Right lobe of liver (tissue), 6 donors: ENCODE measurements at regions not wholly inside any gene's neighbourhood (a gene's known extent, or its start where the extent isn't known, plus 50 kb on each side); places are given as distances from the start of the nearest gene placed in this dataset.

ENCODE experiments used
- ATAC-seq, 4 donors: fragments of 200-7000 bp; cut with Tn5 transposase; one replicate each; pipeline ENCODE4 v1.9.1; 2020; ENCODE audit warnings: mild to moderate bottlenecking in 4 of 4, moderate library complexity in 4 of 4
- DNase-seq, 3 donors: peaks; one replicate each; pipeline ENCODE4 v3.0.0-alpha.2; 2020
- H3K27ac ChIP-seq, 3 donors: fragments of 200-600 bp; one replicate each; pipeline ENCODE4 v1.8.0; 2022
- H3K27me3 ChIP-seq, 2 donors: fragments of 200-600 bp; one replicate each; pipeline ENCODE4 v1.8.0; 2022
- H3K36me3 ChIP-seq, 4 donors: fragments of 200-600 bp; sonication (generic) in 1 of 4; one replicate each; pipeline versions ENCODE4 v1.5.1 to v1.8.0; 2017 to 2022; ENCODE audit warnings: control low read depth in 1 of 4
- H3K4me1 ChIP-seq, 4 donors: fragments of 200-600 bp; sonication (generic) in 1 of 4; one replicate each; pipeline versions ENCODE4 v1.5.1 to v1.8.0; 2017 to 2022; ENCODE audit warnings: control low read depth in 1 of 4
- H3K4me3 ChIP-seq, 3 donors: fragments of 200-600 bp; one replicate each; pipeline ENCODE4 v1.8.0; 2022
- H3K9me3 ChIP-seq, 4 donors: fragments of 200-600 bp; sonication (generic) in 1 of 4; one replicate each; pipeline versions ENCODE4 v1.5.1 to v1.8.0; 2017 to 2022; ENCODE audit warnings: control low read depth in 1 of 4
- POLR2A ChIP-seq: fragments of 450-650 bp; IDR thresholded peaks from one replicate; pipeline ENCODE4 v1.6.1; 2017; ENCODE audit warnings: antibody characterized with exemption, mild to moderate bottlenecking
- WGBS: methylation state at CpG from one replicate; pipeline ENCODE4 v1.1.6; 2018; ENCODE audit warnings: low coverage, low lambda C conversion rate; ENCODE audit not compliant: insufficient coverage; ENCODE audit errors: missing lambda C conversion rate; 5-methylcytosine and 5-hydroxymethylcytosine counted together
- intact Hi-C, 2 donors: fragments of 100-400 bp; cut with DNase I; formaldehyde crosslinking; loops; one replicate each; pipeline versions ENCODE4 v1.11.2 to v1.14.1; 2022
- TF ChIP-seq, protein P1 (sequence below), 4 donors: fragments of 200-600 bp in 3 of 4; fragments of 450-650 bp in 1 of 4; IDR thresholded peaks; one replicate each; pipeline versions ENCODE4 v1.5.1 to v1.8.0; 2016 to 2022; ENCODE audit warnings: antibody characterized with exemption in 4 of 4, mild to moderate bottlenecking in 2 of 4
- donor health status: DM: no; HTN: yes; CAD: no.
- donor health status: DM: no; HTN: no; CAD: no.
- donor health status: DM: no; HTN: no; CAD: no.
- donor health status: DM: no; HTN: yes; CAD: no.
- donor health status: DM: no; HTN: yes; CAD: no.

DNA sequence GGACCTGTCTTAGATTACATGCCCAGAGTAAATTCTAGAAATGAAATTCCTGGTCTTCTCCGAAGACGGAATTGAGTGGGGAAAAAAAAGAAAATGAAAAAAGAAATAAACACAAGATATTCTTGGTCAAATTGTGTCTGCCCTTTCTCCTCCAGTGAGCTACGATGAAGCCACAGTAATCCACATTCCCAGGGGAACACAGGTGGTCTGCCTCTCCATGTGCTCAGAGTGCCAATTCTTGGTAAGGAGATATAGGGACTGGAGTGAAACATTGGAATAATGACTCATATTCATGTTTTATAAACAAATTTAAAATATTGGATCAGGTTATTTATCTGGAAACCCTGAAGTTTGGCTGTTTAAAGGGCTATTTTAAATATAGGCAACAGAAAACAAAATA lies 54.2 kb upstream of the MGST2 start:
- TF ChIP-seq POLR2A: no peak
- TF ChIP-seq, protein P1, sequence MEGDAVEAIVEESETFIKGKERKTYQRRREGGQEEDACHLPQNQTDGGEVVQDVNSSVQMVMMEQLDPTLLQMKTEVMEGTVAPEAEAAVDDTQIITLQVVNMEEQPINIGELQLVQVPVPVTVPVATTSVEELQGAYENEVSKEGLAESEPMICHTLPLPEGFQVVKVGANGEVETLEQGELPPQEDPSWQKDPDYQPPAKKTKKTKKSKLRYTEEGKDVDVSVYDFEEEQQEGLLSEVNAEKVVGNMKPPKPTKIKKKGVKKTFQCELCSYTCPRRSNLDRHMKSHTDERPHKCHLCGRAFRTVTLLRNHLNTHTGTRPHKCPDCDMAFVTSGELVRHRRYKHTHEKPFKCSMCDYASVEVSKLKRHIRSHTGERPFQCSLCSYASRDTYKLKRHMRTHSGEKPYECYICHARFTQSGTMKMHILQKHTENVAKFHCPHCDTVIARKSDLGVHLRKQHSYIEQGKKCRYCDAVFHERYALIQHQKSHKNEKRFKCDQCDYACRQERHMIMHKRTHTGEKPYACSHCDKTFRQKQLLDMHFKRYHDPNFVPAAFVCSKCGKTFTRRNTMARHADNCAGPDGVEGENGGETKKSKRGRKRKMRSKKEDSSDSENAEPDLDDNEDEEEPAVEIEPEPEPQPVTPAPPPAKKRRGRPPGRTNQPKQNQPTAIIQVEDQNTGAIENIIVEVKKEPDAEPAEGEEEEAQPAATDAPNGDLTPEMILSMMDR (IDR thresholded peaks at IDR 0.05): no peak

DNA sequence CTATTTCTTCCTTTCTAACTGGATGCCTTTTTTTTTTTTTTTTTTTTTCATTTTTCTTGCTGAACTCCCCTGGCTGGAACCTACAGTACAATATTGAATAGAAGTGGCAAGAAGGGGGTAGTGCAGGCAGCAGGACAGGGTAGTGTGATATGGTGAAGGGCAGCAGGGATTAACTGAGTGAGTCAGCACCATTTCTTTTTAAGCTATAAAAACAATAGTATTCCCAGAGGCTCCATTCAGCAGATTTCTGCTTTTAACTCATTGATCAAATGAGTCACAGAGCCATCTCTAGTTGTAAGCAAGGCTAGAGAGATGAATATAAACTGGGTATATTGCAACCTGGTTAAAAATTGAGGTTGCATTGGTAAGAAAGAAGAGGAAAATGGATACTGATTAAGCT lies 53.6 kb upstream of the SETD7 start:
- ATAC-seq: peak in 1 of 4 donors; percentile 29
- peaks cover 0 to 9% (median 0%) of the 10 kb centered on the region in 4 donors for H3K4me1 ChIP-seq
- H3K4me3 ChIP-seq: no peak overlapping the region
- TF ChIP-seq, protein P1 (IDR thresholded peaks at IDR 0.05): no peak
- TF ChIP-seq POLR2A: no peak
- no peaks in the 10 kb centered on the region for H3K27me3 ChIP-seq
- H3K27ac ChIP-seq: no peak overlapping the region
- no peak for DNase-seq
- no peaks in the 10 kb centered on the region for H3K9me3 ChIP-seq
- no peaks in the 10 kb centered on the region for H3K36me3 ChIP-seq
- intact Hi-C loops: no loop called here

More for the DNA sequence above, 54.2 kb upstream of the MGST2 start:
- H3K4me1 ChIP-seq: peaks cover 0 to 9% (median 0%) of the 10 kb centered on the region in 4 donors
- no peaks in the 10 kb centered on the region for H3K36me3 ChIP-seq
- intact Hi-C loops: no loop called here
- ATAC-seq: no peak
- WGBS: 91% methylated on average over 3 of the region's 3 CpGs
- H3K9me3 ChIP-seq: no peaks in the 10 kb centered on the region
- H3K4me3 ChIP-seq: no peak overlapping the region
- no peaks in the 10 kb centered on the region for H3K27me3 ChIP-seq
- no peak for DNase-seq
- H3K27ac ChIP-seq: no peak overlapping the region

DNA sequence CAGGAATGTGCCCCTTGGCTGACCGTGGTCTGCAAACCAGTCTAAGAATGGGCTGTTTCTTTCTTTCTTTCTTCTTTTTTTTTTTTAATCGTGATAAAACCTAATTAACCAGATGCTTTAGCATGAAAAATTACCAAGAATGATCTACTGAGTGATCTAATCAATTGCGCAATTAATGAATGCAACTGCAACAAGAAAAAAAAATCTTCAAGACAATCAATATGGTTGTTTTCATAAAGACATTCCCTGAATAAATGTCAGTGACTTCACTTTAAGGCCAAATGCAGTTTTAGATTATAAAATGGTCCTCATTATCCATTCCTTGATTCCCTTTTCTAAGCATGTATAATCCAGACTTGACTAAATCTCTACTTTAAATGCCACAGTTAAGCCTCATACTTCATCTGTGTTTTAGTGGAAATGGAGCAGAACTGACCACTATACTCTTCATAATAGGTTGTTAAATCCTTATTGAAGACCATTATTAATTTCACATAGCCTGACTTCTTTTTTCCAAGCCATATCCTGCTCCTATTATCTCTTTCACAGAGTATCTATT lies 51.6 kb upstream of the SETD7 start:
- no peak overlapping the region for H3K27ac ChIP-seq

DNA sequence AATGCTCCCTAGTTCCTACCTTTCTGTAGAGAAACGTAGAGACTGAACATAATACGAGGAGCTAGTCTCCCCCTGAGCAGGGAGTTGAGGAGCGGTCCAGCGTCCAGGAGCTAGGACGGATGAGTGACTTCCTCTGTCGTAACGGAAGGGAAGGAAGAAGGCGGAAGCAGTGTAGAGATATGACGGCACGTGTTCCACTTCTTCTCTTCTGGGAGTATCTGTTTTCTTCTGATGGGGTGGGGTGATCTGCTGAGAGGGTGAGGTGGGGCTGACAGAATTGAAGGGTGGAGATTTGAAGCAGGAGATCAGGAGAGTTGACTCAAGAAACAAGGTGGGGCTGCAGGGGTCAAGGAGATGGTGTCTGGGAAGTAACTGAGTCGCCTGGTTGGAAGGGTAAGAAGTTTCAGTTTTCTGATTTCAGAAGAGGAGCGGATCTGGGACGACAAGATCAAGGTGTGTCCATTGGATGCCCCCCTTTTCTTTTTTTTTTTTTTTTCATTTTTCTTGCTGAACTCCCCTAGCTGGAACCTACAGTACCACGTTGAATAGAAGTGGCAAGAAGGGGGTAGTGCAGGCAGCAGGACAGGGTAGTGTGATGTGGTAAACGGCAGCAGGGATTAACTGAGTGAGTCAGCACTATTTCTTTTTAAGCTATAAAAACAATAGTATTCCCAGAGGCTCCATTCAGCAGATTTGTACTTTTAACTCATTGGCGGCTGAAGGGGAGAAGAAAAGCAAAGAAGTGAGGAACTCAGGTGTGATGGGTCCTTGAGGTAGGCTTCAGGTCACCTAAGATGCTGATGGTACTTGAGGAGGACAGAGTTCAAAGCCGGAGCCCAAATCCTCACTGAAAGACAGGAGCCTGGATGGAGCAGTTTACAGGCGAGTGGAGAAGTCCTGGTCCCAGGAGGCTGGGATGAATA lies 50.8 kb upstream of the SETD7 start:
- H3K36me3 ChIP-seq: no peaks in the 10 kb centered on the region
- peaks cover 0 to 9% (median 0%) of the 10 kb centered on the region in 4 donors for H3K4me1 ChIP-seq
- H3K9me3 ChIP-seq: no peaks in the 10 kb centered on the region
- no peak for DNase-seq
- no peaks in the 10 kb centered on the region for H3K27me3 ChIP-seq
- peak; percentile 52 to 78 (median 58) for ATAC-seq
- WGBS: 56% methylated on average over 17 of the region's 18 CpGs
- H3K4me3 ChIP-seq: no peak overlapping the region
- TF ChIP-seq, protein P1 (IDR thresholded peaks at IDR 0.05): no peak
- TF ChIP-seq POLR2A: no peak
- no peak overlapping the region for H3K27ac ChIP-seq
- intact Hi-C loops: no loop called here

More for the DNA sequence above, 51.6 kb upstream of the SETD7 start:
- no peaks in the 10 kb centered on the region for H3K27me3 ChIP-seq
- WGBS: 81% methylated on average over 3 of the region's 3 CpGs
- H3K9me3 ChIP-seq: no peaks in the 10 kb centered on the region
- DNase-seq (no peak), ATAC-seq (no peak)
- intact Hi-C loops: no loop called here
- no peaks in the 10 kb centered on the region for H3K36me3 ChIP-seq
- no peak for TF ChIP-seq POLR2A
- TF ChIP-seq, protein P1 (IDR thresholded peaks at IDR 0.05): no peak
- H3K4me3 ChIP-seq: no peak overlapping the region
- H3K4me1 ChIP-seq: peaks cover 0 to 9% (median 0%) of the 10 kb centered on the region in 4 donors
